B cell (primary cell): ENCODE measurements at regions not wholly inside any gene's neighbourhood (a gene's known extent, or its start where the extent isn't known, plus 50 kb on each side); places are given as distances from the start of the nearest gene placed in this dataset.
"Not testable (repeated sequence)": the region's sequence is repeated elsewhere in the genome, so short reads cannot be mapped to it uniquely, and the experiment has no call there.

Experiments
- ATAC-seq: fragments of 200-7000 bp; cut with Tn5 transposase; one replicate; pipeline ENCODE4 v1.10.0; 2021; ENCODE audit warnings: low read depth, mild to moderate bottlenecking, moderate number of reproducible peaks, moderate library complexity
- CTCF ChIA-PET: fragments of 350-600 bp; sonication (Branson Sonifier 250); formaldehyde crosslinking; loops from one replicate; lab custom pipeline; 2021; ENCODE audit warnings: antibody characterized with exemption, inconsistent platforms; lab: Charles Lee
- POLR2A ChIA-PET: fragments of 350-600 bp; sonication (Branson Sonifier 250); formaldehyde crosslinking; loops from one replicate; lab custom pipeline; 2021; ENCODE audit warnings: antibody characterized with exemption; lab: Charles Lee
- DNase-seq: peaks from one replicate; pipeline ENCODE4 v3.0.0; 2013
- H2AFZ ChIP-seq: 2 replicates; pipeline ENCODE4 v1.6.1; 2012; ENCODE audit warnings: mild to moderate bottlenecking, low read depth, low read length; ENCODE audit not compliant: insufficient read depth, poor library complexity, severe bottlenecking
- H3K27ac ChIP-seq, 2 donors: 1 replicate in 1 of 2; 2 replicates in 1 of 2; pipeline ENCODE4 v1.5.1; 2012 to 2013; ENCODE audit warnings: low read length in 2 of 2, mild to moderate bottlenecking in 2 of 2, moderate library complexity in 1 of 2
- H3K27me3 ChIP-seq, 4 experiments: fragments of 200-600 bp in 1 of 4; sonication (generic) in 1 of 4; replicated peaks in 1 of 4; 1 replicate in 2 of 4; 2 replicates in 2 of 4; pipeline versions ENCODE4 v1.6.1 to v1.7.0; 2013 to 2016; ENCODE audit warnings: low read length in 3 of 4, mild to moderate bottlenecking in 2 of 4, mixed read lengths in 1 of 4, moderate library complexity in 1 of 4; ENCODE audit not compliant: insufficient read depth in 4 of 4, control insufficient read depth in 3 of 4; ENCODE audit errors: control extremely low read depth in 1 of 4
- H3K36me3 ChIP-seq, 2 experiments: replicated peaks in 1 of 2; 1 replicate in 1 of 2; 2 replicates in 1 of 2; pipeline versions ENCODE4 v1.6.1 to v1.7.1; 2013; ENCODE audit warnings: low read length in 1 of 2; ENCODE audit not compliant: insufficient read depth in 2 of 2, control insufficient read depth in 1 of 2; ENCODE audit errors: control extremely low read depth in 1 of 2, extremely low read depth in 1 of 2
- H3K4me1 ChIP-seq, 2 donors: fragments of 200-600 bp in 1 of 2; sonication (generic) in 1 of 2; 1 replicate in 1 of 2; 2 replicates in 1 of 2; pipeline versions ENCODE4 v1.5.1 to v1.6.1; 2013 to 2017; ENCODE audit warnings: low read length in 2 of 2; ENCODE audit not compliant: control insufficient read depth in 2 of 2, insufficient read depth in 2 of 2
- H3K4me2 ChIP-seq: replicated peaks from 2 replicates; pipeline ENCODE3; 2012; ENCODE audit warnings: mild to moderate bottlenecking, low read depth, low read length; ENCODE audit not compliant: poor library complexity, severe bottlenecking
- H3K4me3 ChIP-seq, 5 experiments: fragments of 200-600 bp in 1 of 5; sonication (generic) in 1 of 5; 1 replicate in 3 of 5; 2 replicates in 2 of 5; pipeline versions ENCODE4 v1.5.1 to v1.7.0; 2011 to 2016; ENCODE audit warnings: low read length in 4 of 5, mild to moderate bottlenecking in 4 of 5, low read depth in 2 of 5, control low read depth in 1 of 5, moderate library complexity in 1 of 5; ENCODE audit not compliant: insufficient read depth in 1 of 5; ENCODE audit errors: control extremely low read depth in 1 of 5, extremely low read depth in 1 of 5
- H3K79me2 ChIP-seq: fragments of 200-600 bp; sonication (generic); one replicate; pipeline ENCODE4 v1.6.0; 2016; ENCODE audit warnings: low read length; ENCODE audit not compliant: control insufficient read depth, insufficient read depth
- H3K9ac ChIP-seq: fragments of 200-600 bp; sonication (generic); 2 replicates; pipeline ENCODE4 v1.6.1; 2017; ENCODE audit warnings: mild to moderate bottlenecking, low read length, moderate library complexity
- H3K9me3 ChIP-seq, 3 donors: one replicate each; pipeline versions ENCODE4 v1.6.1 to v1.7.1; 2013; ENCODE audit warnings: low read length in 2 of 3; ENCODE audit not compliant: control insufficient read depth in 2 of 3, insufficient read depth in 1 of 3; ENCODE audit errors: control extremely low read depth in 1 of 3
- H4K20me1 ChIP-seq: 2 replicates; pipeline ENCODE4 v1.6.0; 2012; ENCODE audit warnings: mild to moderate bottlenecking, low read length; ENCODE audit not compliant: insufficient read depth, control insufficient read depth, poor library complexity, severe bottlenecking
- H3K27ac Mint-ChIP-seq: one replicate; pipeline ENCODE4 v1.8.0; 2021; ENCODE audit warnings: mixed read lengths
- H3K27me3 Mint-ChIP-seq: one replicate; pipeline ENCODE4 v1.8.0; 2021; ENCODE audit warnings: mixed read lengths
- H3K4me1 Mint-ChIP-seq: one replicate; pipeline ENCODE4 v1.8.0; 2021; ENCODE audit warnings: mixed read lengths
- H3K4me3 Mint-ChIP-seq: one replicate; pipeline ENCODE4 v1.8.0; 2021; ENCODE audit warnings: mixed read lengths
- H3K9me3 Mint-ChIP-seq: one replicate; pipeline ENCODE4 v1.8.0; 2022; ENCODE audit warnings: mixed read lengths; ENCODE audit not compliant: insufficient read depth
- EZH2 ChIP-seq: IDR thresholded peaks from 2 replicates; pipeline ENCODE4 v1.6.1; 2012; ENCODE audit warnings: borderline replicate concordance, low read depth, mild to moderate bottlenecking, moderate library complexity, low read length; ENCODE audit not compliant: insufficient read depth, poor library complexity, severe bottlenecking
- WGBS: methylation state at CpG from one replicate; pipeline ENCODE4 v1.1.5; 2013; ENCODE audit warnings: missing lambda C conversion rate; ENCODE audit not compliant: insufficient coverage; 5-methylcytosine and 5-hydroxymethylcytosine counted together
- intact Hi-C: fragments of 100-400 bp; cut with micrococcal nuclease; formaldehyde crosslinking; loops from one replicate; pipeline ENCODE4 v1.10.0; 2022
- TF ChIP-seq, protein P1 (sequence below): fragments of 200-600 bp; IDR thresholded peaks from one replicate; pipeline ENCODE4 v1.8.0; 2022; ENCODE audit warnings: antibody characterized with exemption, mild to moderate bottlenecking

DNA sequence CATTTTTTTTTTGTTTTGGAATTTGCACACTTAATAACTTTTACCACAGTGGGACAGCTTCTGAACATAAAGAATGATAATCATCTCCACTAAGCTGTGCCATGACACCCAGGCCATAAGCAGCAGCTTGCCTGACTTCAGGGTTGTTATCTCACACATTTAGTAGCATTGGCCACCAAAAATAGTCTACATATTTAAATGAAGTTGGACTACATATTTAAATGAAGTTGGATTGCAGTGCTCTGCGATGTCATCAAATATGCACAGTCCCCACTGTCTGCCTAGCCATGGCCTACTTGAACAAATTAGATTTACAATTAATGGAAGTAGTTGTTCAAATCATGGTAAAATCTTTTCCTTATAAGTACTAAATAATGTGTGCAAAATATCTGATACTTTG is 101.0 kb downstream of the KLRB1 start:
- Histone ChIP-seq H3K9ac (no peak overlapping the region), H3K27ac (no peak overlapping the region), H2AFZ (no peak overlapping the region), H3K9me3 (no peaks in the 10 kb centered on the region), H3K4me1 (peaks cover 0 to 23% of the 10 kb centered on the region in 2 donors), H3K36me3 (no peaks in the 10 kb centered on the region), H3K79me2 (no peaks in the 10 kb centered on the region), H3K4me3 (no peak overlapping the region), H3K4me2 (no peak overlapping the region), H3K27me3 (no peaks in the 10 kb centered on the region), H4K20me1 (no peaks in the 10 kb centered on the region)
- WGBS, result no CpG with 5 or more reads among the region's 1 CpG
- Mint-ChIP-seq H3K4me3 (no peak overlapping the region), H3K27me3 (no peaks in the 10 kb centered on the region), H3K9me3 (no peaks in the 10 kb centered on the region), H3K4me1 (peaks cover 36% of the 10 kb centered on the region), H3K27ac (no peak overlapping the region)
- ATAC-seq (no peak), DNase-seq (no peak)
- POLR2A ChIA-PET, result no interaction called here
- intact Hi-C loops, result no loop called here
- CTCF ChIA-PET, result no interaction called here
- no peak for TF ChIP-seq EZH2
- TF ChIP-seq, protein P1, sequence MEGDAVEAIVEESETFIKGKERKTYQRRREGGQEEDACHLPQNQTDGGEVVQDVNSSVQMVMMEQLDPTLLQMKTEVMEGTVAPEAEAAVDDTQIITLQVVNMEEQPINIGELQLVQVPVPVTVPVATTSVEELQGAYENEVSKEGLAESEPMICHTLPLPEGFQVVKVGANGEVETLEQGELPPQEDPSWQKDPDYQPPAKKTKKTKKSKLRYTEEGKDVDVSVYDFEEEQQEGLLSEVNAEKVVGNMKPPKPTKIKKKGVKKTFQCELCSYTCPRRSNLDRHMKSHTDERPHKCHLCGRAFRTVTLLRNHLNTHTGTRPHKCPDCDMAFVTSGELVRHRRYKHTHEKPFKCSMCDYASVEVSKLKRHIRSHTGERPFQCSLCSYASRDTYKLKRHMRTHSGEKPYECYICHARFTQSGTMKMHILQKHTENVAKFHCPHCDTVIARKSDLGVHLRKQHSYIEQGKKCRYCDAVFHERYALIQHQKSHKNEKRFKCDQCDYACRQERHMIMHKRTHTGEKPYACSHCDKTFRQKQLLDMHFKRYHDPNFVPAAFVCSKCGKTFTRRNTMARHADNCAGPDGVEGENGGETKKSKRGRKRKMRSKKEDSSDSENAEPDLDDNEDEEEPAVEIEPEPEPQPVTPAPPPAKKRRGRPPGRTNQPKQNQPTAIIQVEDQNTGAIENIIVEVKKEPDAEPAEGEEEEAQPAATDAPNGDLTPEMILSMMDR, result no peak

DNA sequence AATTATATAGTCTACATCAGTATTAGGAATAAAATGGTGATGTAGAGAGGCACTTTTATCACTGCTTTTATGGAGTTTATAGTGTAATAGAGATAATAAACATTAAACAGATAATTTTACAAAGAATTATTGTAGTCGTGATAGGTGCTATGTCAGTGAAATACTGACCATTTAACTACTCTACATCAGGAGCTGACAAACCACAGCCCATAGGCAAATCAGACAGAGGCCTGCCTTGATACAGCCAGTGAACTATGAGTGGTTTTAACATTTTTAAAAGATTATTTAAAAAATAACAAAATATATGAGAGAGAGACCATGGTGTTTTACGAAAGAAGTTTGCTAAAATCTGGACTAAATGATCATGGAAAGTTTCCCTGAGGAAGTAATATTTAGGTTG is 104.3 kb downstream of the KLRB1 start:
- DNase-seq, CTCF ChIA-PET, H3K27ac ChIP-seq, H3K4me3 ChIP-seq, H3K79me2 ChIP-seq, H3K27ac Mint-ChIP-seq, H3K4me1 ChIP-seq, H3K27me3 Mint-ChIP-seq, H3K4me3 Mint-ChIP-seq, H3K4me2 ChIP-seq, H3K9ac ChIP-seq, H2AFZ ChIP-seq, ATAC-seq, H4K20me1 ChIP-seq, H3K27me3 ChIP-seq, H3K9me3 Mint-ChIP-seq, intact Hi-C loops, H3K36me3 ChIP-seq, POLR2A ChIA-PET, H3K9me3 ChIP-seq: not testable (repeated sequence)
- H3K4me1 Mint-ChIP-seq, result peaks cover 10% of the 10 kb centered on the region
- no CpG with 5 or more reads among the region's 2 CpGs for WGBS

DNA sequence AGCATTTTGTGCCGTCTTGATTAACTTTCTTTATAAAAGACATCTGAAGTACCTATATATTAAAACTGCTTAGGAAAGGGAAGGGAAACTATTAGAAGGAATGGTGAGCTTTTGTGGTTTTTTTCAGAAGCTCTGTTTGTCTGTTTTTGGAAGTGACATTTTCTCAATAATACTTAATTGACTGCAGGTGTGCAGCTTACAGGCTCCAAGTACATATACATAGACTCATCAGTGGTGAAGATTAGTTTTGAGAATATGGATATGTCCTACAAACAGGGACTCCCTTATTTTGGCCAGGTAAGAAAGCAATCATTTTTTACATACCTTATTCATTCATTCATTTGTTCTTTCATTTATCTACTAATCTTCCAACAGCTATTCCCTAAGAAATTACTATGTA is 104.9 kb downstream of the KLRB1 start:
- POLR2A ChIA-PET, result not testable (repeated sequence)

More for the DNA sequence above, 104.9 kb downstream of the KLRB1 start:
- H3K27ac ChIP-seq, ATAC-seq, H3K4me3 ChIP-seq, H3K4me3 Mint-ChIP-seq, H3K79me2 ChIP-seq, H3K4me1 ChIP-seq, DNase-seq, H3K9me3 ChIP-seq, H4K20me1 ChIP-seq, CTCF ChIA-PET, H3K9ac ChIP-seq, H3K9me3 Mint-ChIP-seq, H3K36me3 ChIP-seq, H3K27ac Mint-ChIP-seq, H3K4me2 ChIP-seq, intact Hi-C loops, H2AFZ ChIP-seq, H3K27me3 Mint-ChIP-seq, H3K27me3 ChIP-seq: not testable (repeated sequence)
- WGBS, result no CpG with 5 or more reads among the region's 1 CpG
- H3K4me1 Mint-ChIP-seq, result peaks cover 10% of the 10 kb centered on the region
